B cell (primary cell): ENCODE measurements at regions not wholly inside any gene's neighbourhood (a gene's known extent, or its start where the extent isn't known, plus 50 kb on each side); places are given as distances from the start of the nearest gene placed in this dataset.

Experiments
- ATAC-seq: fragments of 200-7000 bp; cut with Tn5 transposase; one replicate; pipeline ENCODE4 v1.10.0; 2021; ENCODE audit warnings: low read depth, mild to moderate bottlenecking, moderate number of reproducible peaks, moderate library complexity
- CTCF ChIA-PET: fragments of 350-600 bp; sonication (Branson Sonifier 250); formaldehyde crosslinking; loops from one replicate; lab custom pipeline; 2021; ENCODE audit warnings: antibody characterized with exemption, inconsistent platforms; lab: Charles Lee
- POLR2A ChIA-PET: fragments of 350-600 bp; sonication (Branson Sonifier 250); formaldehyde crosslinking; loops from one replicate; lab custom pipeline; 2021; ENCODE audit warnings: antibody characterized with exemption; lab: Charles Lee
- DNase-seq: peaks from one replicate; pipeline ENCODE4 v3.0.0; 2013
- H2AFZ ChIP-seq: 2 replicates; pipeline ENCODE4 v1.6.1; 2012; ENCODE audit warnings: mild to moderate bottlenecking, low read depth, low read length; ENCODE audit not compliant: insufficient read depth, poor library complexity, severe bottlenecking
- H3K27ac ChIP-seq, 2 donors: 1 replicate in 1 of 2; 2 replicates in 1 of 2; pipeline ENCODE4 v1.5.1; 2012 to 2013; ENCODE audit warnings: low read length in 2 of 2, mild to moderate bottlenecking in 2 of 2, moderate library complexity in 1 of 2
- H3K27me3 ChIP-seq, 4 experiments: fragments of 200-600 bp in 1 of 4; sonication (generic) in 1 of 4; replicated peaks in 1 of 4; 1 replicate in 2 of 4; 2 replicates in 2 of 4; pipeline versions ENCODE4 v1.6.1 to v1.7.0; 2013 to 2016; ENCODE audit warnings: low read length in 3 of 4, mild to moderate bottlenecking in 2 of 4, mixed read lengths in 1 of 4, moderate library complexity in 1 of 4; ENCODE audit not compliant: insufficient read depth in 4 of 4, control insufficient read depth in 3 of 4; ENCODE audit errors: control extremely low read depth in 1 of 4
- H3K36me3 ChIP-seq, 2 experiments: replicated peaks in 1 of 2; 1 replicate in 1 of 2; 2 replicates in 1 of 2; pipeline versions ENCODE4 v1.6.1 to v1.7.1; 2013; ENCODE audit warnings: low read length in 1 of 2; ENCODE audit not compliant: insufficient read depth in 2 of 2, control insufficient read depth in 1 of 2; ENCODE audit errors: control extremely low read depth in 1 of 2, extremely low read depth in 1 of 2
- H3K4me1 ChIP-seq, 2 donors: fragments of 200-600 bp in 1 of 2; sonication (generic) in 1 of 2; 1 replicate in 1 of 2; 2 replicates in 1 of 2; pipeline versions ENCODE4 v1.5.1 to v1.6.1; 2013 to 2017; ENCODE audit warnings: low read length in 2 of 2; ENCODE audit not compliant: control insufficient read depth in 2 of 2, insufficient read depth in 2 of 2
- H3K4me2 ChIP-seq: replicated peaks from 2 replicates; pipeline ENCODE3; 2012; ENCODE audit warnings: mild to moderate bottlenecking, low read depth, low read length; ENCODE audit not compliant: poor library complexity, severe bottlenecking
- H3K4me3 ChIP-seq, 5 experiments: fragments of 200-600 bp in 1 of 5; sonication (generic) in 1 of 5; 1 replicate in 3 of 5; 2 replicates in 2 of 5; pipeline versions ENCODE4 v1.5.1 to v1.7.0; 2011 to 2016; ENCODE audit warnings: low read length in 4 of 5, mild to moderate bottlenecking in 4 of 5, low read depth in 2 of 5, control low read depth in 1 of 5, moderate library complexity in 1 of 5; ENCODE audit not compliant: insufficient read depth in 1 of 5; ENCODE audit errors: control extremely low read depth in 1 of 5, extremely low read depth in 1 of 5
- H3K79me2 ChIP-seq: fragments of 200-600 bp; sonication (generic); one replicate; pipeline ENCODE4 v1.6.0; 2016; ENCODE audit warnings: low read length; ENCODE audit not compliant: control insufficient read depth, insufficient read depth
- H3K9ac ChIP-seq: fragments of 200-600 bp; sonication (generic); 2 replicates; pipeline ENCODE4 v1.6.1; 2017; ENCODE audit warnings: mild to moderate bottlenecking, low read length, moderate library complexity
- H3K9me3 ChIP-seq, 3 donors: one replicate each; pipeline versions ENCODE4 v1.6.1 to v1.7.1; 2013; ENCODE audit warnings: low read length in 2 of 3; ENCODE audit not compliant: control insufficient read depth in 2 of 3, insufficient read depth in 1 of 3; ENCODE audit errors: control extremely low read depth in 1 of 3
- H4K20me1 ChIP-seq: 2 replicates; pipeline ENCODE4 v1.6.0; 2012; ENCODE audit warnings: mild to moderate bottlenecking, low read length; ENCODE audit not compliant: insufficient read depth, control insufficient read depth, poor library complexity, severe bottlenecking
- H3K27ac Mint-ChIP-seq: one replicate; pipeline ENCODE4 v1.8.0; 2021; ENCODE audit warnings: mixed read lengths
- H3K27me3 Mint-ChIP-seq: one replicate; pipeline ENCODE4 v1.8.0; 2021; ENCODE audit warnings: mixed read lengths
- H3K4me1 Mint-ChIP-seq: one replicate; pipeline ENCODE4 v1.8.0; 2021; ENCODE audit warnings: mixed read lengths
- H3K4me3 Mint-ChIP-seq: one replicate; pipeline ENCODE4 v1.8.0; 2021; ENCODE audit warnings: mixed read lengths
- H3K9me3 Mint-ChIP-seq: one replicate; pipeline ENCODE4 v1.8.0; 2022; ENCODE audit warnings: mixed read lengths; ENCODE audit not compliant: insufficient read depth
- EZH2 ChIP-seq: IDR thresholded peaks from 2 replicates; pipeline ENCODE4 v1.6.1; 2012; ENCODE audit warnings: borderline replicate concordance, low read depth, mild to moderate bottlenecking, moderate library complexity, low read length; ENCODE audit not compliant: insufficient read depth, poor library complexity, severe bottlenecking
- WGBS: methylation state at CpG from one replicate; pipeline ENCODE4 v1.1.5; 2013; ENCODE audit warnings: missing lambda C conversion rate; ENCODE audit not compliant: insufficient coverage; 5-methylcytosine and 5-hydroxymethylcytosine counted together
- intact Hi-C: fragments of 100-400 bp; cut with micrococcal nuclease; formaldehyde crosslinking; loops from one replicate; pipeline ENCODE4 v1.10.0; 2022
- TF ChIP-seq, protein P1 (sequence below): fragments of 200-600 bp; IDR thresholded peaks from one replicate; pipeline ENCODE4 v1.8.0; 2022; ENCODE audit warnings: antibody characterized with exemption, mild to moderate bottlenecking

DNA sequence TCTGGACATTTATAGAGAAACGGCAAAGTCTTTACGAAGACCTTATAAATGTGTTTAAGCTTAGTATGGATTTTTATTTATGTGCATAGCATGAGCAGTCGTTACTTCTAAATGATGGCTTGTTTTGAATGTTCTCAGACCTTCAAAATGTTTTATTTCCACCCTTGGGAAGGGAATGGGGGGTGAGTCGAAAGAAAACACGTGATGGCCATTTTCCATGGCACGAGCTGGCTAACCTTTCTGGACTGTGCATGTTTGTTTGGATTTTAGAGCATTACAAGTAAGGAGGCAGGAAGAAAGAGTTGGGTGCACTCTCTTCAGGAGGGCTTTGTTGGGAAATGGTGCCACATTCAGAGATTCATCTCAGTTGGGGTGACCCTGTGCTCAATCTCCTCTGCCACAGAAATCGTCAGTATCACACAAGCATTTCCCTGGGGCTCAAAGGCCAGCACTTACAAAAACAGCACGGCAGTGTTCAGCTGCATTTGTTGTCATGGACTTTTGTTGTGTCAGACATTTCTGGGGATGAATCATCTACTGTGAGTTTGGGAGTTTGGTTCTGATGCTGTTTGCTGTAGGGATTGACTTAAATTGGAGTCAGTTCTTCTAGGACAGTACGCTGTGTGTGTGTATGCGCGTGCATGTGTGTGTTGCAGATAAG lies 52.3 kb upstream of the ADAMTS9 start:
- CTCF ChIA-PET, result no interaction called here

More for the DNA sequence above, 52.3 kb upstream of the ADAMTS9 start:
- POLR2A ChIA-PET, result no interaction called here
- 64% methylated on average over 5 of the region's 11 CpGs for WGBS
- no peak overlapping the region for H2AFZ ChIP-seq
- Mint-ChIP-seq H3K9me3 (no peaks in the 10 kb centered on the region), H3K4me3 (no peak overlapping the region), H3K4me1 (no peaks in the 10 kb centered on the region), H3K27ac (no peak overlapping the region), H3K27me3 (no peaks in the 10 kb centered on the region)
- H3K9me3 ChIP-seq, result no peaks in the 10 kb centered on the region
- DNase-seq (no peak), ATAC-seq (no peak)
- TF ChIP-seq, protein P1, sequence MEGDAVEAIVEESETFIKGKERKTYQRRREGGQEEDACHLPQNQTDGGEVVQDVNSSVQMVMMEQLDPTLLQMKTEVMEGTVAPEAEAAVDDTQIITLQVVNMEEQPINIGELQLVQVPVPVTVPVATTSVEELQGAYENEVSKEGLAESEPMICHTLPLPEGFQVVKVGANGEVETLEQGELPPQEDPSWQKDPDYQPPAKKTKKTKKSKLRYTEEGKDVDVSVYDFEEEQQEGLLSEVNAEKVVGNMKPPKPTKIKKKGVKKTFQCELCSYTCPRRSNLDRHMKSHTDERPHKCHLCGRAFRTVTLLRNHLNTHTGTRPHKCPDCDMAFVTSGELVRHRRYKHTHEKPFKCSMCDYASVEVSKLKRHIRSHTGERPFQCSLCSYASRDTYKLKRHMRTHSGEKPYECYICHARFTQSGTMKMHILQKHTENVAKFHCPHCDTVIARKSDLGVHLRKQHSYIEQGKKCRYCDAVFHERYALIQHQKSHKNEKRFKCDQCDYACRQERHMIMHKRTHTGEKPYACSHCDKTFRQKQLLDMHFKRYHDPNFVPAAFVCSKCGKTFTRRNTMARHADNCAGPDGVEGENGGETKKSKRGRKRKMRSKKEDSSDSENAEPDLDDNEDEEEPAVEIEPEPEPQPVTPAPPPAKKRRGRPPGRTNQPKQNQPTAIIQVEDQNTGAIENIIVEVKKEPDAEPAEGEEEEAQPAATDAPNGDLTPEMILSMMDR, result no peak
- TF ChIP-seq EZH2, result no peak
- H3K4me1 ChIP-seq, result no peaks in the 10 kb centered on the region
- H4K20me1 ChIP-seq, result no peaks in the 10 kb centered on the region
- no peak overlapping the region for H3K4me2 ChIP-seq
- H3K27ac ChIP-seq, result no peak overlapping the region
- no peak overlapping the region for H3K4me3 ChIP-seq
- H3K36me3 ChIP-seq, result no peaks in the 10 kb centered on the region
- no peak overlapping the region for H3K9ac ChIP-seq
- no peaks in the 10 kb centered on the region for H3K79me2 ChIP-seq
- intact Hi-C loops, result no loop called here
- H3K27me3 ChIP-seq, result no peaks in the 10 kb centered on the region
